B cell (primary cell): ENCODE measurements at regions not wholly inside any gene's neighbourhood (a gene's known extent, or its start where the extent isn't known, plus 50 kb on each side); places are given as distances from the start of the nearest gene placed in this dataset.

Experiments used
- CTCF ChIP-seq: fragments of 200-600 bp; IDR thresholded peaks from one replicate; pipeline ENCODE4 v1.8.0; 2022; ENCODE audit warnings: antibody characterized with exemption, mild to moderate bottlenecking
- EZH2 ChIP-seq: IDR thresholded peaks from 2 replicates; pipeline ENCODE4 v1.6.1; 2012; ENCODE audit warnings: borderline replicate concordance, low read depth, mild to moderate bottlenecking, moderate library complexity, low read length; ENCODE audit not compliant: insufficient read depth, poor library complexity, severe bottlenecking

GRCh38 chr10:128367807-128368206 lies 241.6 kb upstream of the MKI67 start:
- TF ChIP-seq CTCF (no peak), EZH2 (no peak)
